ENCODE measurements at regions not wholly inside any gene's neighbourhood (a gene's known extent, or its start where the extent isn't known, plus 50 kb on each side); places are given as distances from the start of the nearest gene placed in this dataset.

GRCh38 chr16:86389566-86390328 lies 120.6 kb upstream of the FOXF1 start:
- H3K4me2 ChIP-seq (ENCODE audit: insufficient read depth, low read length) = no peak overlapping the region
- H3K4me1 ChIP-seq (ENCODE audit: insufficient read depth, low read length) = peaks cover 4% of the 10 kb centered on the region
- no peak overlapping the region for H3K4me3 ChIP-seq (ENCODE audit: insufficient read depth, low read length)
- H3K27me3 ChIP-seq (ENCODE audit: insufficient read depth, low read length) = peaks cover 14% of the 10 kb centered on the region
- H2AFZ ChIP-seq (ENCODE audit: low read length) = no peak overlapping the region
- no peak for TF ChIP-seq CTCF (IDR thresholded peaks at IDR 0.05; ENCODE audit: extremely low read depth, low read depth, low read length)
- H3K79me2 ChIP-seq (ENCODE audit: insufficient read depth, low read length) = no peaks in the 10 kb centered on the region
- H4K20me1 ChIP-seq (ENCODE audit: insufficient read depth, low read length) = no peaks in the 10 kb centered on the region
- H3K27ac ChIP-seq (ENCODE audit: low read depth, low read length) = no peak overlapping the region
- no peaks in the 10 kb centered on the region for H3K36me3 ChIP-seq (ENCODE audit: insufficient read depth, low read length)
- no peak for DNase-seq (ENCODE audit: insufficient read length, low spot score, missing footprints)
- H3K9me3 ChIP-seq (ENCODE audit: low read depth, low read length) = no peaks in the 10 kb centered on the region

GRCh38 chr16:86390335-86390734 lies 120.0 kb upstream of the FOXF1 start:
- Histone ChIP-seq H3K4me1 (ENCODE audit: insufficient read depth, low read length) (peaks cover 4% of the 10 kb centered on the region), H3K9me3 (ENCODE audit: low read depth, low read length) (no peaks in the 10 kb centered on the region), H4K20me1 (ENCODE audit: insufficient read depth, low read length) (no peaks in the 10 kb centered on the region), H3K4me2 (ENCODE audit: insufficient read depth, low read length) (no peak overlapping the region), H3K27me3 (ENCODE audit: insufficient read depth, low read length) (peaks cover 14% of the 10 kb centered on the region), H3K27ac (ENCODE audit: low read depth, low read length) (no peak overlapping the region), H3K36me3 (ENCODE audit: insufficient read depth, low read length) (no peaks in the 10 kb centered on the region), H3K79me2 (ENCODE audit: insufficient read depth, low read length) (no peaks in the 10 kb centered on the region), H3K4me3 (ENCODE audit: insufficient read depth, low read length) (no peak overlapping the region), H2AFZ (ENCODE audit: low read length) (no peak overlapping the region)
- DNase-seq (ENCODE audit: insufficient read length, low spot score, missing footprints) = no peak
- TF ChIP-seq CTCF (IDR thresholded peaks at IDR 0.05; ENCODE audit: extremely low read depth, low read depth, low read length) = no peak

- H3K27ac ChIP-seq (ENCODE audit: low read depth, low read length) = no peak overlapping the region
- H3K36me3 ChIP-seq (ENCODE audit: insufficient read depth, low read length) = no peaks in the 10 kb centered on the region
- H3K4me2 ChIP-seq (ENCODE audit: insufficient read depth, low read length) = no peak overlapping the region
- H3K4me1 ChIP-seq (ENCODE audit: insufficient read depth, low read length) = peaks cover 4% of the 10 kb centered on the region
- TF ChIP-seq CTCF (IDR thresholded peaks at IDR 0.05; ENCODE audit: extremely low read depth, low read depth, low read length) = no peak
- H2AFZ ChIP-seq (ENCODE audit: low read length) = no peak overlapping the region
- H3K4me3 ChIP-seq (ENCODE audit: insufficient read depth, low read length) = no peak overlapping the region
- H3K27me3 ChIP-seq (ENCODE audit: insufficient read depth, low read length) = peaks cover 20% of the 10 kb centered on the region
- no peaks in the 10 kb centered on the region for H3K79me2 ChIP-seq (ENCODE audit: insufficient read depth, low read length)
- H3K9me3 ChIP-seq (ENCODE audit: low read depth, low read length) = no peaks in the 10 kb centered on the region
- no peak for DNase-seq (ENCODE audit: insufficient read length, low spot score, missing footprints)
- H4K20me1 ChIP-seq (ENCODE audit: insufficient read depth, low read length) = no peaks in the 10 kb centered on the region
These were observed 118.8 kb upstream of the FOXF1 start for GRCh38 chr16:86391486-86391885.

- Histone ChIP-seq H3K36me3 (ENCODE audit: insufficient read depth, low read length) (no peaks in the 10 kb centered on the region), H3K27me3 (ENCODE audit: insufficient read depth, low read length) (peaks cover 20% of the 10 kb centered on the region), H3K4me2 (ENCODE audit: insufficient read depth, low read length) (no peak overlapping the region), H3K27ac (ENCODE audit: low read depth, low read length) (no peak overlapping the region), H3K4me1 (ENCODE audit: insufficient read depth, low read length) (peaks cover 9% of the 10 kb centered on the region), H3K9me3 (ENCODE audit: low read depth, low read length) (no peaks in the 10 kb centered on the region), H3K4me3 (ENCODE audit: insufficient read depth, low read length) (no peak overlapping the region), H4K20me1 (ENCODE audit: insufficient read depth, low read length) (no peaks in the 10 kb centered on the region), H3K79me2 (ENCODE audit: insufficient read depth, low read length) (no peaks in the 10 kb centered on the region), H2AFZ (ENCODE audit: low read length) (no peak overlapping the region)
- no peak for DNase-seq (ENCODE audit: insufficient read length, low spot score, missing footprints)
- TF ChIP-seq CTCF (IDR thresholded peaks at IDR 0.05; ENCODE audit: extremely low read depth, low read depth, low read length) = no peak
These were observed 118.3 kb upstream of the FOXF1 start for GRCh38 chr16:86391984-86392383.
